ENCODE measurements at regions not wholly inside any gene's neighbourhood (a gene's known extent, or its start where the extent isn't known, plus 50 kb on each side); places are given as distances from the start of the nearest gene placed in this dataset.

GRCh38 chr1:76003946-76004345, 70.6 kb upstream of the ST6GALNAC3 start:
- H3K27ac ChIP-seq (ENCODE audit: low read depth in 1 of 2, low read length in 1 of 2) = no peak overlapping the region
- no peak overlapping the region for H3K4me3 ChIP-seq (ENCODE audit: low read length in 2 of 2)
- no peak for DNase-seq (ENCODE audit: low read depth in 6 of 9, low spot score in 9 of 9)
- H3K4me1 ChIP-seq (ENCODE audit: control insufficient read depth in 2 of 2, insufficient read depth in 2 of 2, low read length in 2 of 2) = no peaks in the 10 kb centered on the region
- H3K27me3 ChIP-seq (ENCODE audit: control insufficient read depth in 2 of 2, insufficient read depth in 1 of 2, low read length in 1 of 2) = no peaks in the 10 kb centered on the region
- no peaks in the 10 kb centered on the region for H3K9me3 ChIP-seq (ENCODE audit: control insufficient read depth in 2 of 2, insufficient read depth in 1 of 2, low read length in 1 of 2)
- no peaks in the 10 kb centered on the region for H3K36me3 ChIP-seq (ENCODE audit: control insufficient read depth in 2 of 2, insufficient read depth in 2 of 2, low read length in 1 of 2)
- WGBS = 100% methylated on average over 1 of the region's 1 CpG

GRCh38 chr1:76005765-76006164, 68.8 kb upstream of the ST6GALNAC3 start:
- 94% methylated on average over 4 of the region's 4 CpGs for WGBS
- H3K36me3 ChIP-seq (ENCODE audit: control insufficient read depth in 2 of 2, insufficient read depth in 2 of 2, low read length in 1 of 2) = no peaks in the 10 kb centered on the region
- H3K9me3 ChIP-seq (ENCODE audit: control insufficient read depth in 2 of 2, insufficient read depth in 1 of 2, low read length in 1 of 2) = no peaks in the 10 kb centered on the region
- H3K27ac ChIP-seq (ENCODE audit: low read depth in 1 of 2, low read length in 1 of 2) = no peak overlapping the region
- H3K27me3 ChIP-seq (ENCODE audit: control insufficient read depth in 2 of 2, insufficient read depth in 1 of 2, low read length in 1 of 2) = no peaks in the 10 kb centered on the region
- H3K4me1 ChIP-seq (ENCODE audit: control insufficient read depth in 2 of 2, insufficient read depth in 2 of 2, low read length in 2 of 2) = no peaks in the 10 kb centered on the region
- DNase-seq (ENCODE audit: low read depth in 6 of 9, low spot score in 9 of 9) = no peak
- no peak overlapping the region for H3K4me3 ChIP-seq (ENCODE audit: low read length in 2 of 2)

- H3K27ac ChIP-seq (ENCODE audit: low read depth in 1 of 2, low read length in 1 of 2) = no peak overlapping the region
- DNase-seq (ENCODE audit: low read depth in 6 of 9, low spot score in 9 of 9) = no peak
- H3K36me3 ChIP-seq (ENCODE audit: control insufficient read depth in 2 of 2, insufficient read depth in 2 of 2, low read length in 1 of 2) = no peaks in the 10 kb centered on the region
- H3K4me3 ChIP-seq (ENCODE audit: low read length in 2 of 2) = no peak overlapping the region
- WGBS = 87% methylated on average over 1 of the region's 1 CpG
- H3K27me3 ChIP-seq (ENCODE audit: control insufficient read depth in 2 of 2, insufficient read depth in 1 of 2, low read length in 1 of 2) = no peaks in the 10 kb centered on the region
- H3K4me1 ChIP-seq (ENCODE audit: control insufficient read depth in 2 of 2, insufficient read depth in 2 of 2, low read length in 2 of 2) = no peaks in the 10 kb centered on the region
- H3K9me3 ChIP-seq (ENCODE audit: control insufficient read depth in 2 of 2, insufficient read depth in 1 of 2, low read length in 1 of 2) = no peaks in the 10 kb centered on the region
Observed at GRCh38 chr1:76006234-76006633, 68.3 kb upstream of the ST6GALNAC3 start.

GRCh38 chr1:76010802-76011201, 63.7 kb upstream of the ST6GALNAC3 start:
- 96% methylated on average over 4 of the region's 4 CpGs for WGBS
- Histone ChIP-seq H3K27ac (ENCODE audit: low read depth in 1 of 2, low read length in 1 of 2) (no peak overlapping the region), H3K36me3 (ENCODE audit: control insufficient read depth in 2 of 2, insufficient read depth in 2 of 2, low read length in 1 of 2) (no peaks in the 10 kb centered on the region), H3K4me3 (ENCODE audit: low read length in 2 of 2) (no peak overlapping the region), H3K4me1 (ENCODE audit: control insufficient read depth in 2 of 2, insufficient read depth in 2 of 2, low read length in 2 of 2) (no peaks in the 10 kb centered on the region), H3K27me3 (ENCODE audit: control insufficient read depth in 2 of 2, insufficient read depth in 1 of 2, low read length in 1 of 2) (no peaks in the 10 kb centered on the region), H3K9me3 (ENCODE audit: control insufficient read depth in 2 of 2, insufficient read depth in 1 of 2, low read length in 1 of 2) (no peaks in the 10 kb centered on the region)
- no peak for DNase-seq (ENCODE audit: low read depth in 6 of 9, low spot score in 9 of 9)

- no peak overlapping the region for H3K27ac ChIP-seq (ENCODE audit: low read depth in 1 of 2, low read length in 1 of 2)
- H3K36me3 ChIP-seq (ENCODE audit: control insufficient read depth in 2 of 2, insufficient read depth in 2 of 2, low read length in 1 of 2) = no peaks in the 10 kb centered on the region
- WGBS = 67% methylated on average over 2 of the region's 2 CpGs
- H3K4me1 ChIP-seq (ENCODE audit: control insufficient read depth in 2 of 2, insufficient read depth in 2 of 2, low read length in 2 of 2) = no peaks in the 10 kb centered on the region
- DNase-seq (ENCODE audit: low read depth in 6 of 9, low spot score in 9 of 9) = no peak
- H3K27me3 ChIP-seq (ENCODE audit: control insufficient read depth in 2 of 2, insufficient read depth in 1 of 2, low read length in 1 of 2) = no peaks in the 10 kb centered on the region
- H3K9me3 ChIP-seq (ENCODE audit: control insufficient read depth in 2 of 2, insufficient read depth in 1 of 2, low read length in 1 of 2) = no peaks in the 10 kb centered on the region
- H3K4me3 ChIP-seq (ENCODE audit: low read length in 2 of 2) = no peak overlapping the region
Observed at GRCh38 chr1:76012341-76013205, 62.0 kb upstream of the ST6GALNAC3 start.

GRCh38 chr1:76013206-76013581, 61.4 kb upstream of the ST6GALNAC3 start:
- Histone ChIP-seq H3K4me1 (ENCODE audit: control insufficient read depth in 2 of 2, insufficient read depth in 2 of 2, low read length in 2 of 2) (no peaks in the 10 kb centered on the region), H3K4me3 (ENCODE audit: low read length in 2 of 2) (no peak overlapping the region), H3K36me3 (ENCODE audit: control insufficient read depth in 2 of 2, insufficient read depth in 2 of 2, low read length in 1 of 2) (no peaks in the 10 kb centered on the region), H3K27ac (ENCODE audit: low read depth in 1 of 2, low read length in 1 of 2) (no peak overlapping the region), H3K27me3 (ENCODE audit: control insufficient read depth in 2 of 2, insufficient read depth in 1 of 2, low read length in 1 of 2) (no peaks in the 10 kb centered on the region), H3K9me3 (ENCODE audit: control insufficient read depth in 2 of 2, insufficient read depth in 1 of 2, low read length in 1 of 2) (no peaks in the 10 kb centered on the region)
- DNase-seq (ENCODE audit: low read depth in 6 of 9, low spot score in 9 of 9) = no peak

- H3K27me3 ChIP-seq (ENCODE audit: control insufficient read depth in 2 of 2, insufficient read depth in 1 of 2, low read length in 1 of 2) = no peaks in the 10 kb centered on the region
Observed at GRCh38 chr1:76015478-76016103, 59.0 kb upstream of the ST6GALNAC3 start.

GRCh38 chr1:76018045-76018444, 56.5 kb upstream of the ST6GALNAC3 start:
- Histone ChIP-seq H3K9me3 (ENCODE audit: control insufficient read depth in 2 of 2, insufficient read depth in 1 of 2, low read length in 1 of 2) (no peaks in the 10 kb centered on the region), H3K4me1 (ENCODE audit: control insufficient read depth in 2 of 2, insufficient read depth in 2 of 2, low read length in 2 of 2) (no peaks in the 10 kb centered on the region), H3K4me3 (ENCODE audit: low read length in 2 of 2) (no peak overlapping the region), H3K36me3 (ENCODE audit: control insufficient read depth in 2 of 2, insufficient read depth in 2 of 2, low read length in 1 of 2) (no peaks in the 10 kb centered on the region), H3K27me3 (ENCODE audit: control insufficient read depth in 2 of 2, insufficient read depth in 1 of 2, low read length in 1 of 2) (no peaks in the 10 kb centered on the region), H3K27ac (ENCODE audit: low read depth in 1 of 2, low read length in 1 of 2) (no peak overlapping the region)
- WGBS = 99% methylated on average over 2 of the region's 2 CpGs
- no peak for DNase-seq (ENCODE audit: low read depth in 6 of 9, low spot score in 9 of 9)

More at GRCh38 chr1:76015478-76016103, 59.0 kb upstream of the ST6GALNAC3 start:
- no peaks in the 10 kb centered on the region for H3K9me3 ChIP-seq (ENCODE audit: control insufficient read depth in 2 of 2, insufficient read depth in 1 of 2, low read length in 1 of 2)
- no peak overlapping the region for H3K4me3 ChIP-seq (ENCODE audit: low read length in 2 of 2)
- no peaks in the 10 kb centered on the region for H3K4me1 ChIP-seq (ENCODE audit: control insufficient read depth in 2 of 2, insufficient read depth in 2 of 2, low read length in 2 of 2)
- H3K27ac ChIP-seq (ENCODE audit: low read depth in 1 of 2, low read length in 1 of 2) = no peak overlapping the region
- 97% methylated on average over 1 of the region's 1 CpG for WGBS
- H3K36me3 ChIP-seq (ENCODE audit: control insufficient read depth in 2 of 2, insufficient read depth in 2 of 2, low read length in 1 of 2) = no peaks in the 10 kb centered on the region
- no peak for DNase-seq (ENCODE audit: low read depth in 6 of 9, low spot score in 9 of 9)

- H3K36me3 ChIP-seq (ENCODE audit: control insufficient read depth in 2 of 2, insufficient read depth in 2 of 2, low read length in 1 of 2) = no peaks in the 10 kb centered on the region
- no peaks in the 10 kb centered on the region for H3K27me3 ChIP-seq (ENCODE audit: control insufficient read depth in 2 of 2, insufficient read depth in 1 of 2, low read length in 1 of 2)
- no peak for DNase-seq (ENCODE audit: low read depth in 6 of 9, low spot score in 9 of 9)
- H3K9me3 ChIP-seq (ENCODE audit: control insufficient read depth in 2 of 2, insufficient read depth in 1 of 2, low read length in 1 of 2) = no peaks in the 10 kb centered on the region
- peaks cover 0 to 2% of the 10 kb centered on the region in 2 donors for H3K4me1 ChIP-seq (ENCODE audit: control insufficient read depth in 2 of 2, insufficient read depth in 2 of 2, low read length in 2 of 2)
- WGBS = 81% methylated on average over 4 of the region's 4 CpGs
- no peak overlapping the region for H3K4me3 ChIP-seq (ENCODE audit: low read length in 2 of 2)
- no peak overlapping the region for H3K27ac ChIP-seq (ENCODE audit: low read depth in 1 of 2, low read length in 1 of 2)
Observed at GRCh38 chr1:76021846-76022245, 52.7 kb upstream of the ST6GALNAC3 start.
